ENCODE measurements at regions not wholly inside any gene's neighbourhood (a gene's known extent, or its start where the extent isn't known, plus 50 kb on each side); places are given as distances from the start of the nearest gene placed in this dataset.

GRCh38 chr3:111385971-111386495, 156.0 kb upstream of the CD96 start (continued):
- TF ChIP-seq ZNF280A (IDR thresholded peaks at IDR 0.05; ENCODE audit: low read depth, partially characterized antibody) (no peak), MAX (CRISPR knock-in tag; IDR thresholded peaks at IDR 0.05) (no peak)

GRCh38 chr3:111392894-111393398, 149.1 kb upstream of the CD96 start:
- no peak overlapping the region for H3K9ac ChIP-seq (ENCODE audit: insufficient read depth in 1 of 2, low read depth in 2 of 2, low read length in 2 of 2)
- ChIA-PET POLR2A (no interaction called here), CTCF (ENCODE audit: low intra/inter-chr PET ratio) (no interaction called here)
- H3K4me1 ChIP-seq (replicated peaks in 1 of 2; ENCODE audit: control insufficient read depth in 2 of 2, insufficient read depth in 2 of 2, low read length in 2 of 2) = no peaks in the 10 kb centered on the region
- H3K27me3 ChIP-seq (ENCODE audit: control insufficient read depth in 2 of 2, insufficient read depth in 2 of 2, low read length in 2 of 2) = no peaks in the 10 kb centered on the region
- H3K4me2 ChIP-seq (ENCODE audit: insufficient read depth, low read length) = no peak overlapping the region
- no peak overlapping the region for H3K27ac ChIP-seq (ENCODE audit: extremely low read depth, low read depth, low read length)
- FAIRE-seq (no peak), ATAC-seq (no peak), DNase-seq (ENCODE audit: extremely low read depth in 1 of 4, low spot score in 3 of 4) (no peak)
- 5% methylated on average over 2 of the region's 2 CpGs for WGBS (ENCODE audit: insufficient coverage, low coverage, missing lambda C conversion rate)
- no peaks in the 10 kb centered on the region for H4K20me1 ChIP-seq (replicated peaks; ENCODE audit: control insufficient read depth, insufficient read depth, low read length)
- in situ Hi-C loops (cut with MboI) (no loop called here), intact Hi-C loops (cut with micrococcal nuclease) (no loop called here)
- no peaks in the 10 kb centered on the region for H3K9me1 ChIP-seq (ENCODE audit: control insufficient read depth, insufficient read depth, low read length)
- H3K36me3 ChIP-seq (ENCODE audit: control insufficient read depth, insufficient read depth, low read length) = no peaks in the 10 kb centered on the region
- TF ChIP-seq ZBTB49 (CRISPR knock-in tag; IDR thresholded peaks at IDR 0.05; ENCODE audit: borderline replicate concordance) = no peak
- no peak for TF ChIP-seq ZNF408 (CRISPR knock-in tag; IDR thresholded peaks at IDR 0.05; ENCODE audit: low read depth)
- no peak for TF ChIP-seq TCFL5 (CRISPR knock-in tag; conservative IDR thresholded peaks at IDR 0.05)
- no peak for TF ChIP-seq HOMEZ (CRISPR knock-in tag; IDR thresholded peaks at IDR 0.05)
- TF ChIP-seq MTA3 (IDR thresholded peaks at IDR 0.05; ENCODE audit: borderline replicate concordance) = no peak
- TF ChIP-seq PREB (CRISPR knock-in tag; IDR thresholded peaks at IDR 0.05) = no peak
- no peak overlapping the region for H3K4me3 ChIP-seq
- no peaks in the 10 kb centered on the region for H3K79me2 ChIP-seq (ENCODE audit: control insufficient read depth, insufficient read depth, low read length)
- H3K9me3 ChIP-seq (replicated peaks; ENCODE audit: control insufficient read depth, insufficient read depth, low read depth, low read length) = no peaks in the 10 kb centered on the region
- no peak overlapping the region for H2AFZ ChIP-seq (ENCODE audit: low read depth, low read length)
- no TSS peak for BruUV-seq (replicated peaks)
